HL-60 (cell line): ENCODE measurements at regions not wholly inside any gene's neighbourhood (a gene's known extent, or its start where the extent isn't known, plus 50 kb on each side); places are given as distances from the start of the nearest gene placed in this dataset.

Experiments used
- DNase-seq, 2 experiments: peaks; one replicate each; pipeline ENCODE4 v3.0.0-alpha.2; 2010 to 2020; ENCODE audit warnings: low read depth in 1 of 2, low spot score in 1 of 2
- H3K27ac ChIP-seq: fragments of 250-450 bp; sonication (Bioruptor Pico); replicated peaks from 2 replicates; pipeline ENCODE4 v1.5.1; 2020; ENCODE audit warnings: mild to moderate bottlenecking, moderate library complexity
- H3K27me3 ChIP-seq: fragments of 250-450 bp; sonication (Bioruptor Pico); 2 replicates; pipeline ENCODE4 v1.5.1; 2021; ENCODE audit warnings: mild to moderate bottlenecking, moderate library complexity; ENCODE audit not compliant: insufficient read depth, poor library complexity, severe bottlenecking
- H3K4me3 ChIP-seq: replicated peaks from 2 replicates; pipeline ENCODE4 v1.5.1; 2011; ENCODE audit warnings: mild to moderate bottlenecking, control low read depth, low read length; ENCODE audit not compliant: insufficient read depth
- CTCF ChIP-seq: IDR thresholded peaks from one replicate; pipeline ENCODE4 v1.5.1; 2011; ENCODE audit warnings: low read length, control low read depth, inconsistent platforms; ENCODE audit not compliant: insufficient read depth
- GABPA ChIP-seq: IDR thresholded peaks from 2 replicates; pipeline ENCODE4 v1.6.1; 2012; ENCODE audit warnings: low read depth
- POLR2AphosphoS5 ChIP-seq: IDR thresholded peaks from 2 replicates; pipeline ENCODE4 v1.6.1; 2012; ENCODE audit warnings: low read depth
- REST ChIP-seq: IDR thresholded peaks from 2 replicates; pipeline ENCODE4 v1.6.1; 2012; ENCODE audit warnings: low read depth; ENCODE audit not compliant: insufficient replicate concordance
- SPI1 ChIP-seq: IDR thresholded peaks from 2 replicates; pipeline ENCODE4 v1.6.1; 2012; ENCODE audit warnings: low read depth, mild to moderate bottlenecking, borderline replicate concordance

GRCh38 chr10:109115179-109115578 is 808.1 kb downstream of the XPNPEP1 start:
- H3K27me3 ChIP-seq: no peaks in the 10 kb centered on the region
- no peak overlapping the region for H3K27ac ChIP-seq
- H3K4me3 ChIP-seq: no peak overlapping the region
- TF ChIP-seq POLR2AphosphoS5 (no peak), GABPA (no peak), REST (no peak), SPI1 (peak; percentile 96), CTCF (no peak)
- peak in 1 of 2 experiments; percentile 35 for DNase-seq

GRCh38 chr10:109114579-109114978 is 808.7 kb downstream of the XPNPEP1 start:
- TF ChIP-seq CTCF: no peak
- TF ChIP-seq POLR2AphosphoS5: no peak
- TF ChIP-seq GABPA: no peak
- no peak for TF ChIP-seq SPI1
- TF ChIP-seq REST: no peak
- Histone ChIP-seq H3K4me3 (no peak overlapping the region), H3K27me3 (no peaks in the 10 kb centered on the region), H3K27ac (no peak overlapping the region)
- no peak for DNase-seq

DNA sequence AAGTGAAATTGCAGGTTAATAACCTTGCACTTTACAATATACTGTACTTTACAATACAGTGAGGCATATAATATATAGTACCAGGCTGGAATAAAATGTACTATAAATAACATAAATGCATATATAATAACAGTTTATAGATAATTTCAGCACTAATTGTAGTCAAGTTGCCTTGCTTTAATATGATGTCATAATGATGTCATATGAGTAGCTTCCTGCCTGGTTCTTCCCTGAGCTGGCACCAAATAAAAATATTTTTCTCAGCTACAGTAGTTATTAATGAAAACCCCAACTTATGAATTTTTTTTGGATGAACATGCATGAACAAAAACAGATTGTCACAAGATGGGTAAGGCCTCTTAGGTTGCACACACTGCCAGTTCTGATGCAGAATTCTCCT is 816.7 kb downstream of the XPNPEP1 start:
- Histone ChIP-seq H3K4me3 (no peak overlapping the region), H3K27me3 (no peaks in the 10 kb centered on the region), H3K27ac (no peak overlapping the region)
- DNase-seq: no peak
- TF ChIP-seq POLR2AphosphoS5 (no peak), GABPA (no peak), CTCF (no peak), SPI1 (no peak), REST (no peak)
